ENCODE measurements at regions not wholly inside any gene's neighbourhood (a gene's known extent, or its start where the extent isn't known, plus 50 kb on each side); places are given as distances from the start of the nearest gene placed in this dataset.
A peak's percentile ranks its signal among the peaks of the same experiment; 100 is the strongest.

GRCh38 chr15:62618846-62619504, 423.6 kb upstream of the TPM1 start:
- DNase-seq: no peak

GRCh38 chr15:62619526-62619925, 423.0 kb upstream of the TPM1 start:
- no peak for DNase-seq

GRCh38 chr15:62622775-62623174, 419.8 kb upstream of the TPM1 start:
- no peak for DNase-seq

GRCh38 chr15:62624547-62625378, 417.8 kb upstream of the TPM1 start:
- no peak for DNase-seq

- no peak for DNase-seq
These were observed 417.0 kb upstream of the TPM1 start for GRCh38 chr15:62625429-62626033.

- DNase-seq: no peak
These were observed 415.6 kb upstream of the TPM1 start for GRCh38 chr15:62626903-62627302.

- DNase-seq: no peak
These were observed 411.3 kb upstream of the TPM1 start for GRCh38 chr15:62631076-62631724.

GRCh38 chr15:62636823-62637573, 405.5 kb upstream of the TPM1 start:
- no peak for DNase-seq

- DNase-seq: no peak
These were observed 405.0 kb upstream of the TPM1 start for GRCh38 chr15:62637574-62637897.

GRCh38 chr15:62637950-62638619, 404.5 kb upstream of the TPM1 start:
- no peak for DNase-seq

- DNase-seq: no peak
These were observed 403.1 kb upstream of the TPM1 start for GRCh38 chr15:62639432-62639831.

- no peak for DNase-seq
These were observed 402.5 kb upstream of the TPM1 start for GRCh38 chr15:62639906-62640605.

GRCh38 chr15:62641825-62642224, 400.7 kb upstream of the TPM1 start:
- DNase-seq: no peak

- no peak for DNase-seq
These were observed 399.0 kb upstream of the TPM1 start for GRCh38 chr15:62643572-62643971.

- no peak for DNase-seq
These were observed 398.2 kb upstream of the TPM1 start for GRCh38 chr15:62644216-62644888.

- peak; percentile 33 for DNase-seq
These were observed 397.4 kb upstream of the TPM1 start for GRCh38 chr15:62644889-62645742.

- peak; percentile 38 for DNase-seq
These were observed 395.2 kb upstream of the TPM1 start for GRCh38 chr15:62647202-62647842.

- DNase-seq: no peak
These were observed 394.6 kb upstream of the TPM1 start for GRCh38 chr15:62647843-62648505.

- no peak for DNase-seq
These were observed 393.6 kb upstream of the TPM1 start for GRCh38 chr15:62648954-62649353.

All from hindlimb muscle (tissue), 1 donor.